Retinal pigment epithelial cell (primary cell): ENCODE measurements at regions not wholly inside any gene's neighbourhood (a gene's known extent, or its start where the extent isn't known, plus 50 kb on each side); places are given as distances from the start of the nearest gene placed in this dataset.

Experiments
- DNase-seq: peaks from one replicate; pipeline ENCODE4 v3.0.0-alpha.2; 2010; ENCODE audit warnings: low read depth
- H3K4me3 ChIP-seq: 2 replicates; pipeline ENCODE4 v1.5.1; 2011; ENCODE audit warnings: mild to moderate bottlenecking, low read length, control low read depth, moderate library complexity
- TF ChIP-seq, protein P1 (sequence below): conservative IDR thresholded peaks from 2 replicates; pipeline ENCODE4 v1.5.1; 2011; ENCODE audit warnings: low read depth, low read length, control low read depth, inconsistent platforms

DNA sequence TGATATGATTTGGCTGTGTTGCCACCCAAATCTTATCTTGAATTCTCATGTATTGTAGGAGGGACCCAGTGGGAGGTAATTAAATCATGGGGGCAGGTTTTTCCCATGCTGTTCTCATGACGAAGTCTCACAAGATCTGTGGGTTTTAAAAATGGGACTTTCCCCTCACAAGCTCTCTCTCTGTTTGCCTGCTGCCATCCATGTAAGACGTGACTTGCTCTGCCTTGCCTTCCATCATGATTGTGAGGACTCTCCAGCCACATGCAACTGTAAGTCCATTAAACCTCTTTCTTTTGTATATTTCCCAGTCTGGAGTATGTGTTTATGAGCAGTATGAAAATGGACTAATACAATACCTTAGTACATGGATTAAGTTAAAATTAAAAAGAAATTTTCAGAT lies 1094.7 kb upstream of the SLC39A10 start:
- TF ChIP-seq, protein P1, sequence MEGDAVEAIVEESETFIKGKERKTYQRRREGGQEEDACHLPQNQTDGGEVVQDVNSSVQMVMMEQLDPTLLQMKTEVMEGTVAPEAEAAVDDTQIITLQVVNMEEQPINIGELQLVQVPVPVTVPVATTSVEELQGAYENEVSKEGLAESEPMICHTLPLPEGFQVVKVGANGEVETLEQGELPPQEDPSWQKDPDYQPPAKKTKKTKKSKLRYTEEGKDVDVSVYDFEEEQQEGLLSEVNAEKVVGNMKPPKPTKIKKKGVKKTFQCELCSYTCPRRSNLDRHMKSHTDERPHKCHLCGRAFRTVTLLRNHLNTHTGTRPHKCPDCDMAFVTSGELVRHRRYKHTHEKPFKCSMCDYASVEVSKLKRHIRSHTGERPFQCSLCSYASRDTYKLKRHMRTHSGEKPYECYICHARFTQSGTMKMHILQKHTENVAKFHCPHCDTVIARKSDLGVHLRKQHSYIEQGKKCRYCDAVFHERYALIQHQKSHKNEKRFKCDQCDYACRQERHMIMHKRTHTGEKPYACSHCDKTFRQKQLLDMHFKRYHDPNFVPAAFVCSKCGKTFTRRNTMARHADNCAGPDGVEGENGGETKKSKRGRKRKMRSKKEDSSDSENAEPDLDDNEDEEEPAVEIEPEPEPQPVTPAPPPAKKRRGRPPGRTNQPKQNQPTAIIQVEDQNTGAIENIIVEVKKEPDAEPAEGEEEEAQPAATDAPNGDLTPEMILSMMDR: no peak
- no peak overlapping the region for H3K4me3 ChIP-seq
- DNase-seq: no peak

DNA sequence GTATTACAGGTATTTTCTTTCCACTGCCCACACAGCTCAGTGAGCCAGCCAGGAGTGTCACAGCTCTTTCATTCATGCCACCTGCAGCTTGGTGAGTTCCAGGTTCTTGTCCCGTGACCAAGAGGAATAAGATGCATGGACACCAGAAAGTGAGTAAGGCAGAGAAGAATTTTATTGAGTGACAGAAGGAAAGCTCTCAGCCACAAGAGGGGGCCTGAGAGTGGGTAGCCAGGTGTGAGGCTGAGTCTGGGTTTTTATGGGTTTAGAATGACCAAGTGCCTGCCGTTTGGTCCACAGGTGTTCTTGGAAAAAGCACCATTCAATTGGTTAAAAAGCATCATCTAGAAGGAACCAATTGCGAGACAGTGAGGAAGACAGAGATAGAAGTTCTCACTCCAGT lies 1097.1 kb upstream of the SLC39A10 start:
- no peak for DNase-seq
- H3K4me3 ChIP-seq: no peak overlapping the region
- TF ChIP-seq, protein P1: no peak

DNA sequence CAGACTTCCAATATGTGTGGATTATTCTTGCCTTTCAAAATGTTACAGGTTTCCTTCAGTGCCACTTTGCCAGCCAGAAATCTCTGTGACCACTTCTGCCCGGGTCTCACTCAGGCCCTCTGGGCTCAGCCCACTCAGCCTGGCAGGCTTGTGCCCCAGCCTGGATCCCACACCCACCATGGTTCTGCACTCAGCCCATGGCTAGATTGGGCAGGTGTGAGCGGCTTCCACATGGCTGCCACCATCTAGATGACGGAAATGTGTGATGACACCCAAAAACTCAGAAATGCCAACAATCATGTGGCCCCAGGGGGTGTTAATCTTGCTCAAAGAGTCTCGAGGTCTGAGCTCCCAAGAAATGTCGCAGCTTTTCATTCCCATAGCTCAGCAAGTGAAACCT lies 1097.5 kb upstream of the SLC39A10 start:
- TF ChIP-seq, protein P1: no peak
- H3K4me3 ChIP-seq: no peak overlapping the region
- no peak for DNase-seq

DNA sequence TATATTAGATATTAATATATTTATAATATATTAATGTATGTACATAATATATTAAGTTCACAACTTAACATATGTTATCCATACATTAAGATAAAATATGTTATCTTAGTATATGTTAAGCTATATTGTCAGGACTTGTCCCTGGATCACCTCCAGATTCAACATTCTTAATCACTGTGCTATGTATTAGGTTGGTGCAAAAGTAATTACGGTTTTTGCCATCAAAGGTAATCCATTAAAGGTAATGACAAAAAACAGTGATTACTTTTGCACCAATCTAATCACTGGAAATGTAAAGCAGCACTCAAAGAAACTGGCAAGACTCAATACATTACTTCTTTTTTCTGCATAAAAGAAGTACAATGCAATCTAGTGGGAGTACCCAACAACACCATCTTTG lies 1099.0 kb upstream of the SLC39A10 start:
- TF ChIP-seq, protein P1: no peak
- no peak for DNase-seq
- H3K4me3 ChIP-seq: no peak overlapping the region

DNA sequence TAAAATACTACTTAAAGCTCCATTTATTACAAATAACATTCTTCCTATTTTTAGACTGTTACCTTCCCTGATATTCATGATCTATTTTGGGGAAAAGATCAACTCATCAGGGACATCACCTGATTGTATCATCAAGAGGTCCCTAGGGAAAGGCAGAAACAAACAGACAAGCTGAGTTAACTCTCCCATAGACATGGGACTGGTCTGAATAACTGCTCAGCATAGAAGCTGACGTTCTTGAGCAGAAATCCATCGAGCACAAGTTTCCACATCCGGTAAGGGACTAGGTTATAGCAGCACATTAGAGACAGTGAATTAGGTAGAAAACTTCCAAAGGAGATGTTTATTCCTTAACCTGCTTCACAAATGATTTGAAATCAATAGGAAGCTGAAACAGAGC lies 1100.4 kb upstream of the SLC39A10 start:
- TF ChIP-seq, protein P1: no peak
- DNase-seq: no peak

DNA sequence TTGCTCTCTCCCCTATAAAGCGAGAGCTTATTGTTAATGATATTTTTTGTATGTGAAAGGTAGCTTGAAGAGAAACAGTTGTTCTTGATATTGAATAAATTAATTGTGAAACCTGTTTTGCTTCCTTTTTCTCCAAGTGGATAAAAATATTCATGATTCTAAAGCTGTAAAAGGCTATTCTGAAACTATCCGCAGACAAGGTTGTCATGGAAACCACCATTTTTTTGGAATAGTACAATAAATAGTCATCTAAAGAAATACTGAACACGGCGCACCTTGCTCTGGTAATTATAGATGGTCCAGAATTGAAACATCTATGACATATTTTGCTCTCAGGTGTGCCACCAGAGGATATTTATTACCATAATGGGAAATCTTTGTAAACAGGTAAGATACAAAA lies 1103.0 kb upstream of the SLC39A10 start:
- DNase-seq: no peak
- no peak overlapping the region for H3K4me3 ChIP-seq
- TF ChIP-seq, protein P1: no peak

More for the DNA sequence above, 1100.4 kb upstream of the SLC39A10 start:
- no peak overlapping the region for H3K4me3 ChIP-seq

DNA sequence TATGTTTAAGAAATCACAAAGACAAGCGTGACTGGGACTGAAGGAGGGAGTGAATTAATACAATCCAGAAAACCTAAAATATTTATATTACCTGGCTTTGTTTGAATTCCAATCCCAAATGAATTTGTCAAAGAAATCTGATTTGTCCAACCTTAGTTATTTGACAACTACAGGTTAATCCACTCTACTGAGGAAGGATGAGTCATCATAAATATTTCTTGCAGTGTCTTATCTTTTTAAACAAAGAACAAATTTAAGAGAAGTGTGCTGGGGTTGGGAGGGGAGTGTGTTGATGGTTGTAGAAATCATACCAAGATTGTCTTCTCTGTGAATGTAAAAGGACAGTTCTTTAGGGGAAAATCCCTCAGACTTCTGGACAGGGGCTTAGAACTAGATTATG lies 1106.3 kb upstream of the SLC39A10 start:
- TF ChIP-seq, protein P1: no peak
- no peak overlapping the region for H3K4me3 ChIP-seq
- no peak for DNase-seq
